ENCODE measurements at regions not wholly inside any gene's neighbourhood (a gene's known extent, or its start where the extent isn't known, plus 50 kb on each side); places are given as distances from the start of the nearest gene placed in this dataset.

DNA sequence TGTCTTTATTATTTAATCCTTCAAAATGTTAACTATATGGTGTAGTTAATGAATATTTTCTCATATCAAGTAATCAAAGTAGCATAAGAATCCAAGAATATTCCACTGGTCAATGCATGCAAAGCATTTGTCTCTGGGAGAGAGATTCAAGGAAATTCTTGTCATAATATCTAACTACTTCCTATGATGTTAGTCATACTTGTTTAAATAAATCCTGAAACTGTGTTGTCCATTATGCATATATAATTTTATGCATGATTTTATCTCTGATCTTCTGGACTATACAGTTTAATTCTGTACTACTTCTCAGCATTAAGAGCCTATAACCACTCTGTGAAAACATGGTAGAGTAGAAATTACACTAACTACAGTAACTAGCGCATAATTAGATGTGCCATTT, 388.3 kb downstream of the NR4A2 start:
- no peak overlapping the region for H3K4me3 ChIP-seq (ENCODE audit: control insufficient read depth, low read depth, low read length)
- DNase-seq (ENCODE audit: low read depth), result no peak
- TF ChIP-seq, protein P1, sequence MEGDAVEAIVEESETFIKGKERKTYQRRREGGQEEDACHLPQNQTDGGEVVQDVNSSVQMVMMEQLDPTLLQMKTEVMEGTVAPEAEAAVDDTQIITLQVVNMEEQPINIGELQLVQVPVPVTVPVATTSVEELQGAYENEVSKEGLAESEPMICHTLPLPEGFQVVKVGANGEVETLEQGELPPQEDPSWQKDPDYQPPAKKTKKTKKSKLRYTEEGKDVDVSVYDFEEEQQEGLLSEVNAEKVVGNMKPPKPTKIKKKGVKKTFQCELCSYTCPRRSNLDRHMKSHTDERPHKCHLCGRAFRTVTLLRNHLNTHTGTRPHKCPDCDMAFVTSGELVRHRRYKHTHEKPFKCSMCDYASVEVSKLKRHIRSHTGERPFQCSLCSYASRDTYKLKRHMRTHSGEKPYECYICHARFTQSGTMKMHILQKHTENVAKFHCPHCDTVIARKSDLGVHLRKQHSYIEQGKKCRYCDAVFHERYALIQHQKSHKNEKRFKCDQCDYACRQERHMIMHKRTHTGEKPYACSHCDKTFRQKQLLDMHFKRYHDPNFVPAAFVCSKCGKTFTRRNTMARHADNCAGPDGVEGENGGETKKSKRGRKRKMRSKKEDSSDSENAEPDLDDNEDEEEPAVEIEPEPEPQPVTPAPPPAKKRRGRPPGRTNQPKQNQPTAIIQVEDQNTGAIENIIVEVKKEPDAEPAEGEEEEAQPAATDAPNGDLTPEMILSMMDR (IDR thresholded peaks at IDR 0.05; ENCODE audit: control insufficient read depth, insufficient read depth, low read depth, low read length, missing control alignments), result no peak

DNA sequence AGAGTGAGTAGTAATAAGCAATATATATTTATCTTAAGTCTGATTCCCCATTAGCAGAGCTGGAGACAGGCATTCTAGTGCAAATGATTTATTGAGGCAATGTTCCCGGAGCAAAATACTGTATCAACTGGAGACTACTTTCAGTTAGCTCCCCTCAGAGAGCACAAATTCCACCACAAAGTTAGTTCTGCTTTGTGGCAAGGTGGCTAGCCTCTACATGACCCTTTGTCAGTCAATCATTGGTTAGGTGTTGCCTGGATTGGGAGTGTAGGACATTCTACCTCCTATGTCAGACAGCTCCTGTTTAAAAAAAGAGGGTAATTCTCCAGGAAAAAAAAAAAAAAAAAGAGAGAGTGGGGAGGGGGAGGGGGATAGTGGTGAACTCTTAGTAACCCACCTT, 402.2 kb downstream of the NR4A2 start:
- TF ChIP-seq, protein P1 (IDR thresholded peaks at IDR 0.05; ENCODE audit: control insufficient read depth, insufficient read depth, low read depth, low read length, missing control alignments), result no peak
- DNase-seq (ENCODE audit: low read depth), result no peak
- no peak overlapping the region for H3K4me3 ChIP-seq (ENCODE audit: control insufficient read depth, low read depth, low read length)

DNA sequence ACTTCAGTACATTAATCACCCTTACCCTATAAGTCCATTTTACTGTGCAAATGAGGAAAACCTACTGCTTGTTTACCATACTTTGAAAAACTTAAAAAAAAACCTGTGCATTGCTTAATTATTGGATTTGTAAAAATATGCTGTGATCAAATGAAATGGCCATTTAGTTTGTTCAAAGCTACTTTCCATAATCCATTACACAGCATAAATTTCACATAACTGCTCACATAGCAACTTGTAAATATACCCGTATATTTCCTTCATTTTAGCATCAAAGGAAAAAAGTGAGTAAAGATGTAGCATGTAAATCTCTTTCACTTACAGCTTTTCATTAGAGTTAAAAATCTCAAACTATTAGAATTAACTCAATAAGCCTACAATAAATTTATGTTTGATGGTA, 415.1 kb downstream of the NR4A2 start:
- no peak for DNase-seq (ENCODE audit: low read depth)
- H3K4me3 ChIP-seq (ENCODE audit: control insufficient read depth, low read depth, low read length), result no peak overlapping the region
- TF ChIP-seq, protein P1 (IDR thresholded peaks at IDR 0.05; ENCODE audit: control insufficient read depth, insufficient read depth, low read depth, low read length, missing control alignments), result no peak

DNA sequence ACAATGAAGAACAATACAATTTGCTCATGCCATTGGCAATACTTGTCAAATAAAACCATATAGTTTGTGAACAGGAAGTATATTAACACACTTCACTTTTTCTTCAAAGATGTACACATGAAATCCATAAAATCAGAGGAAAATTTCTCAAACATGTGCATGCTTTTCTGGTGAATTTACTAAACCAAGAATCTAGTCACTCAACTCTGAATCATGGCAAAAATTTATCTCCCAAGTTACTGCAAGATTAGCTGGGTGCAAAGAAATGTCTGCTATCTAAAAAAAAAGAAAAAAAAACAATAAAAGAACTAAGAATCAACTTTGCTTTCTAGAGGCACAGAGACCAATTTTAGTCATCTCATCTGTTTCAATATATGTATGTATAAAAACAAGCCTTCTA, 419.2 kb downstream of the NR4A2 start:
- TF ChIP-seq, protein P1 (IDR thresholded peaks at IDR 0.05; ENCODE audit: control insufficient read depth, insufficient read depth, low read depth, low read length, missing control alignments), result no peak
- DNase-seq (ENCODE audit: low read depth), result no peak
- no peak overlapping the region for H3K4me3 ChIP-seq (ENCODE audit: control insufficient read depth, low read depth, low read length)

DNA sequence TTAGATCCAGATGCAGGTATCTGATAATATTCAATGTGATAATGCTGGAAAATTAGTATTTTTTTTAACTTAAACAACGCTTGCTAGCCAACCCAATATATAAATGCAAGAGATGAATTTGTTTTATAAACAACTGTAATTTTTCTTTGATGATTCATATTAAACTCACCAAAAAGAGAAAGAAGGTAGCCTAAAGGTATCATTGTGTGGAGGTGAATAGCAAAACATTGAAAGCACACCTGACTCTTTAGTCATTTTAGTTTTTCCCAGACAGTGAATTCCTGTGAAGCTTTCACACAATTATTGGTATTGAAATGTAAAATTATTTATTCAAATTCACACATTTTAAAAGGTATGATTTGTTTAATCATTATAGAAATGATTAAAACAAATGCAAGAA, 424.0 kb downstream of the NR4A2 start:
- H3K4me3 ChIP-seq (ENCODE audit: control insufficient read depth, low read depth, low read length), result no peak overlapping the region
- no peak for DNase-seq (ENCODE audit: low read depth)
- TF ChIP-seq, protein P1 (IDR thresholded peaks at IDR 0.05; ENCODE audit: control insufficient read depth, insufficient read depth, low read depth, low read length, missing control alignments), result no peak

DNA sequence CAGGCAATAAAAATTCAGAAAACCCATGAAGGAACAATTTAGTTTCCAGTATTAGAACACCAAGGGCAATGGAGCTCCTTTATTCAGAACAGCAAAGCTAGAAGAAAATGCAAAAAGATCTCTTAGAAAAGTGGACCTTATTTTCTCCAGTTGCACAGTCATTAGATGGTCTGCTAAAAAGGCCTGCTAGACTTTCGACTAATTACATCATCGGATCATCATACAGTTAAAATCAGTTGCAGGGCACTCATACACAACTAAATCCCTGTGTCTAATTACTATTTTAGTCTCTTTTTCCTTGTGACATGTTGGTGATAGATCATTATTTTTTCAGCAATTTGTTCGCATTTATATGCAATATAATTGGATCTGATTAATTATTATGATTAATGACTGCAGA, 425.3 kb downstream of the NR4A2 start:
- DNase-seq (ENCODE audit: low read depth), result no peak

More for the DNA sequence above, 425.3 kb downstream of the NR4A2 start:
- TF ChIP-seq, protein P1 (IDR thresholded peaks at IDR 0.05; ENCODE audit: control insufficient read depth, insufficient read depth, low read depth, low read length, missing control alignments), result no peak
- no peak overlapping the region for H3K4me3 ChIP-seq (ENCODE audit: control insufficient read depth, low read depth, low read length)

Data from AG09309 (cell line).